WTC11 (cell line): ENCODE measurements at regions not wholly inside any gene's neighbourhood (a gene's known extent, or its start where the extent isn't known, plus 50 kb on each side); places are given as distances from the start of the nearest gene placed in this dataset.

Source experiments
- CTCF ChIP-seq: fragments of 200-600 bp; IDR thresholded peaks from 2 replicates; pipeline ENCODE4 v1.8.0; 2022; ENCODE audit warnings: antibody characterized with exemption
- ELF4 ChIP-seq: sonication (generic); formaldehyde crosslinking; IDR thresholded peaks from 2 replicates; pipeline ENCODE4 v1.8.1; 2022; ENCODE audit warnings: low read depth, mild to moderate bottlenecking, moderate library complexity, missing genetic modification reagents
- HMGXB4 ChIP-seq: sonication (generic); formaldehyde crosslinking; IDR thresholded peaks from 2 replicates; pipeline ENCODE4 v1.8.1; 2023; ENCODE audit warnings: mild to moderate bottlenecking, moderate library complexity, missing genetic modification reagents
- IRF1 ChIP-seq: sonication (generic); formaldehyde crosslinking; IDR thresholded peaks from 2 replicates; pipeline ENCODE4 v1.8.0; 2023; ENCODE audit warnings: missing genetic modification reagents
- KAT7 ChIP-seq: sonication (generic); formaldehyde crosslinking; IDR thresholded peaks from 2 replicates; pipeline ENCODE4 v1.8.1; 2023; ENCODE audit warnings: missing genetic modification reagents, mild to moderate bottlenecking, borderline replicate concordance
- MAX ChIP-seq: sonication (generic); formaldehyde crosslinking; IDR thresholded peaks from 2 replicates; pipeline ENCODE4 v1.8.0; 2022; ENCODE audit warnings: mild to moderate bottlenecking, missing genetic modification reagents
- MLX ChIP-seq: sonication (generic); formaldehyde crosslinking; IDR thresholded peaks from 2 replicates; pipeline ENCODE4 v1.8.1; 2023; ENCODE audit warnings: mild to moderate bottlenecking, missing genetic modification reagents, moderate library complexity
- NFE2L1 ChIP-seq: sonication (generic); formaldehyde crosslinking; IDR thresholded peaks from 2 replicates; pipeline ENCODE4 v1.8.1; 2023; ENCODE audit warnings: missing genetic modification reagents
- RELA ChIP-seq: sonication (generic); formaldehyde crosslinking; IDR thresholded peaks from 2 replicates; pipeline ENCODE4 v1.8.1; 2022; ENCODE audit warnings: missing genetic modification reagents, mild to moderate bottlenecking, borderline replicate concordance
- ZNF232 ChIP-seq: sonication (generic); formaldehyde crosslinking; IDR thresholded peaks from 2 replicates; pipeline ENCODE4 v1.8.0; 2022; ENCODE audit warnings: mild to moderate bottlenecking, missing genetic modification reagents

- TF ChIP-seq MLX (CRISPR knock-in tag), result no peak
- TF ChIP-seq CTCF, result no peak
- TF ChIP-seq NFE2L1 (CRISPR knock-in tag), result no peak
- TF ChIP-seq IRF1 (CRISPR knock-in tag), result no peak
- TF ChIP-seq RELA (CRISPR knock-in tag), result no peak
- no peak for TF ChIP-seq HMGXB4
- TF ChIP-seq KAT7 (CRISPR knock-in tag), result no peak
- TF ChIP-seq MAX, result no peak
- no peak for TF ChIP-seq ELF4 (CRISPR knock-in tag)
- TF ChIP-seq ZNF232 (CRISPR knock-in tag), result no peak
These were observed 338.4 kb upstream of the TRPC7 start for GRCh38 chr5:136703706-136704105.
